Left lobe of liver (tissue), 2 donors: ENCODE measurements at regions not wholly inside any gene's neighbourhood (a gene's known extent, or its start where the extent isn't known, plus 50 kb on each side); places are given as distances from the start of the nearest gene placed in this dataset.

ENCODE experiments used
- ATAC-seq: fragments of 200-7000 bp; cut with Tn5 transposase; one replicate; pipeline ENCODE4 v1.9.1; 2020; ENCODE audit warnings: mild to moderate bottlenecking, moderate library complexity
- DNase-seq: peaks from one replicate; pipeline ENCODE4 v3.0.0-alpha.2; 2020; ENCODE audit warnings: low spot score
- donor health status: DM: no; HTN: no; CAD: no; lungs with moderate emphysema.
- donor health status: DM: no; HTN: yes; CAD: no.

DNA sequence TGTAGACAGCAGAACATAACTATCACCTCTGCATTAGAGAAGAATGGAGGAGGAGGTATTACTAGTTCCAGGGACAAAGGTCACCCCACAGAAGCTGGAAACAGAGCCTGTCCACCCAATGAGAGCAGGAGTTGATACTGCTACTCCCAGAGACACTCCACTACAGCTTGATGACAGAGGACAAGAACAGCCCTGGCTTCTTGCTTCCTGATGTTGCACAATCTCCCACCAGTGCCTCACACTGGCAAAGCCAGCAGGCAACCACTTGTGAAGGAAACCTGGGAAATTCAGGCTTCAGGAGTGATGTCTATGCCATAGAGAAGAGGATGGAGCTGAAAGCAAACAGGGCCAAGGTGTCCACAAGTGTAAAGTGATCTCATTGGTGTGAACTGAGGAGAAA lies 78.0 kb upstream of the POU1F1 start:
- no peak for ATAC-seq
- no peak for DNase-seq

DNA sequence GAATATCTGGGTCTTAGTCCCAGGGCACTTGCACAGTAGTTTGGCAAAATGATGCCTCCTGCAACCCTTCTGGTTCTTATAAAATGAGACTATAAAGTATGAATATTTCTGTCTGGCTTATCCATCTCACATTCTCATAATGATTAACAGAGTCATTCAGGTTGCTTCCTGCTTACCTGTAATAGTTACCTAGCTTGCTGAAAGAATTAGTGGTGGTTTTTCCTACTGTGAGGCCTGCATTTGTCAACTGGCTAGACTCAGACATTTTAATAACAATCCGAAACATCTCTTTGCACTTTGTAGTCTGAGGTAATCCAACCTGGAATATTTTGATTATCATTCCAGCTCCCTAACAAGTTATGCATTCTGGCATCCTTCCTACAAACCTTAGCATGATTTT lies 75.6 kb upstream of the POU1F1 start:
- no peak for DNase-seq

DNA sequence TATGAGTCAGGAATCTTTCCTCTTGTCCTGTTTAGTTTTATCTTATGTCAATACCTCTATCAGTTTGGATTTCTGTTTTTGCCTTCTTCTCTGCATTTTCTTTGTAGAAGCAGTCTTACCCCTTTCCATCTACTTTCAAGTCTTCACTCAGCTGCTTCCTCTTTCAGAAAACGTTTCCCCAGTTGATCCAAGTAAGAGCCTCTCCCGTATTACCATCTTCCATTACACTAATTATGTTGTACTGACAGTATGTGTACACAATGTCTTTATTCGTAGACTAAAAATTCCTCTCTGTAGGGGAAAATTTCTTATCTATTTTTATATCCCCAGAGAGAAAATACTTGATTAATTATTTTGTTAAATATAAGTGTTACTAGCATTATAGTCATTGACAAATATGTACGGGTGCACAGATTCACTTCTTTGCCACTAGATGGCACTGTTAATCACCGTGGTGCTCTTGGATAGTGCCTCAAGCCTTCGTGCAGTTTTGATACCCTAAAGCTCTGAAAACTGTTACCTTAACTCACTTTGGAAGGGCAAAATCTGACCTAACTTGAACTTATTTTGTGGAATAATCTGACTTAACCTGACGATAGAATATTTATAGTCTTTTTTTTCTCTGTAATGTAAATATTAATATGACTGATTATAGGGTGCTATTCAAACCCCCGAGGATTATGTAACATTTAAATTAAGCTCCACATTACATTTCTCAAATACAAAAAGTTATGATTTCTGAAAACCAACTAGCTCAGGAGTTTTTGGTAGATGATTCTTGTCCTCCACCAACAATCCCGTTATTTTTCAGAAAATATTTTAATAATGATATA lies 74.2 kb upstream of the POU1F1 start:
- DNase-seq: no peak
- ATAC-seq: peak; percentile 96

More for the DNA sequence above, 75.6 kb upstream of the POU1F1 start:
- ATAC-seq: no peak

DNA sequence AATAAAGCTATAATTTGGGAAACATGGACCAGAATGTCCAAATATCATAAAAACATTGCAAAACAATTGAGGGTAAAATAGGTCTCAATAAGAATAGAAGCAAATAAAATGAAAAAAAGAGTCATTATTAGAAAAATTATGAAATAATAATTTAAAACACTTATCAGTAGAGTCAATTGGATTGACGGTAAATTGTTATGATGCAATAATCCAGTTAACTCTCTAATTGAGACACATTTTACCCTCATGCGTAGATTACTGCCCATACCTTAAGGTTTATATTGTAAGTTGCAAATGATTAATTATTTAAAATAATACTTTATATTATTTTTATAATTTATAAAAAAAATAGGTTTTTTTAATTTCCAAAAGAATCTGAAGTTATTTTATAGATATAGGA lies 73.4 kb upstream of the POU1F1 start:
- ATAC-seq: no peak
- DNase-seq: no peak

DNA sequence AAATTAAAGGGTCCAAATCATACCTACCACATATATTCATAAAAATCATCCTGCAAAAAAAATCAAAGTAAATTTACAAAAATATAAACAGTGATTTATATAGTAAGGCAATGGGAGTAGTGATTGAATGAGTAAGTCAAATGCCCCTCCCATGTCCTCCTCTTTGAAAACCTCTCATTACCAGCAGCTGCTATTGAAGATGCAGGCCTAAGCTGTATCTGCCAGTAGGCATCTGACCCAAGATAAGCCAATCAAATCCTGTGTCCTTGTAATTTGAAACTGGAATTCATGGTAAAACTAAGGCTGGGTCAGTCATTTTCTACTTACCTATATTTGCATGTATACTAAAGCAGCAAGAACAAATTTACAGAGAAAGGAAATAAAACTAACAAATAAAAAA lies 60.4 kb upstream of the POU1F1 start:
- ATAC-seq: no peak
- no peak for DNase-seq

DNA sequence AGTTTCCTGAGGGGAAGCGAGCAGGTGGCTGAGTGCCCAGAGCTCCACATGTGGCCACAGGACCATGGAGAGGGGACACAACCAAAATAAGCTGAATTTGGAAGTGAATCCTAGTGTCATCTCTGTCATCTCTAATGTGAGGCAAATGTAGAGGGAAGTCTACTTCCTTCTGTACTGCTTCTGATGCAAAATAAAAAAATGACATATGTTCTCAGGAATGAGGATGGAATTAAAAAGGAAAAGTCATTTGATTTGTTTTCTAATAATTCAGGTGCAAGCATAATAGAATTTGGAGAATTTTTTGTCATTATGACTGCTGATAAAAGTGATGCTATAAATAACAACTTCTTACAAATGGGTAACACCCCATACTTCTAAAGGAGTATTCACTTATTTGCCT lies 59.5 kb upstream of the POU1F1 start:
- no peak for DNase-seq
- ATAC-seq: no peak

DNA sequence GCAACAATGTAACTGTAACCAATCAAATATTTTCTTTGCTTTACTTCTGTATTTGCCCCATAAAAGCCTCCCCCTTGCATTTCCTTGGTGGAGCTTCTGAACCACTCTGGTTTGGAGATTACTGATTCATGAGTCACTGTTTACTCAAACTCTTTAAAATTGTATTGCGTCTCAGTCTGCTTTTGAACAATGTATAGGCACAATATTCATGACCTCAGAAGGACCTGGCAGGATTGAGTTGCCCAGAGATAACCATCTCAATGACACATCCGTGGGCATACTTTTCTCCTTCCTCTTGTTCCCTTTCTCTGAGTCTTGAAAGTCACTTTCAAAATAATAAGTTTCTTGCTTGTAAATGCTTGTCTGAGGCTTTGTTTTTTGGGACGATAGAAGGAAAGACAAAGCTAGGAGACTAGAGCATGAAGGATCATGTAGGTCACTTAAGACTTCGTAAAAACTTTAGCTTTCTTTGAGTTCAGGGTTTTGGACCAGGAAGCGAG lies 57.1 kb upstream of the POU1F1 start:
- no peak for ATAC-seq

DNA sequence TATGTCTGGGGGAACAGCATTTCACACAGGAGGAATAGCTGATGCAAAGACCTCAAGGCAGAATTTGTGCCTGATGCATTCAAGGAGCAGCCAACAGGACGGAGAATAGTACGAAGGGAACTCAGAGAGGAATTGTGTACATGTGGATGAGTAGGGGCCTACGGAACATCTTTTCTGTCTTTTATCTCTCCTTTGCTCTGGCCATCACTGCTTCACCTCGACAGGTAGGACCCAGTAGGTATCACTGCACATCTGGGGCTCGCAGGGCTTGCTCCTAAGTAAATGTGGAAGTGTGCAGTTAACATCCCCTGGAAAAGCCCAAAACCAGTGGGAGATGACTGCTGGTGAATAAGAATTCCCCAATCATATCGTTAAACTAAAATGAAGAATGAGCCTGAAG lies 56.4 kb upstream of the POU1F1 start:
- no peak for DNase-seq
- ATAC-seq: no peak

More for the DNA sequence above, 57.1 kb upstream of the POU1F1 start:
- DNase-seq: no peak

DNA sequence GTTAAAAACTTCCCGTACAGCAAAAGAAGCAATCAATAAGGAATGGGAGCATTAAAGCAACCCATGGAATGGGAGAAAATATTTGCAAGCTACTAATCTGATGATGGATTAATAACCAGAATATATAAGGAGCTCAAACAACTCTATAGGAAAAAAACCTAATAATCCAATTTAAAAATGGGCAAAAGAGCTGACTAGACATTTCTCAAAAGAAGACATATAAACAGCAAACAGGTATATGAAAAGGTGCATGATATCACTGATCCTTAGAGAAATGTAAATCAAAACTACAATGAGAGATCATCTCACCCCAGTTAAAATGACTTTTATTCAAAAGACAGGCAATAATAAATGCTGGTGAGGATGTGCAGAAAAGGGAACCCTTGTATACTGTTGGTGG lies 52.7 kb upstream of the POU1F1 start:
- DNase-seq (no peak), ATAC-seq (no peak)
